ENCODE measurements at regions not wholly inside any gene's neighbourhood (a gene's known extent, or its start where the extent isn't known, plus 50 kb on each side); places are given as distances from the start of the nearest gene placed in this dataset.

DNA sequence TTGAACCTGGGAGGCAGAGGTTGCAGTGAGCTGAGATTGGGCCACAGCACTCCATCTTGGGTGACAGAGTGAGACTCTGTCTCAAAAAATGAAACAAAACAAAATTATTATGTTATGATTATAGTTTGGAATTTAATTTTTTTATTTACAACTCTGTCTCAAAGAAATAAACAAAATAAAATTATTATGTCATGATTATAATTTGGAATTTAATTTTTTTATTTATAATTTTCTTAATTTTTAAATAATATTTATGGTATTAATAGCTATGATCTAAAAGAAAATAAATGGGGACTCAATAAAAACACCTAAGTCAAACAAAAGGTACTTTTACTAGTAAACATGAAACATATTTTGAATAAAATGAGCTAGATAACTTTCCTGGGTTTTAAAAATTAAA lies 994.8 kb upstream of the GHITM start (continued):
- TF ChIP-seq, protein P1, sequence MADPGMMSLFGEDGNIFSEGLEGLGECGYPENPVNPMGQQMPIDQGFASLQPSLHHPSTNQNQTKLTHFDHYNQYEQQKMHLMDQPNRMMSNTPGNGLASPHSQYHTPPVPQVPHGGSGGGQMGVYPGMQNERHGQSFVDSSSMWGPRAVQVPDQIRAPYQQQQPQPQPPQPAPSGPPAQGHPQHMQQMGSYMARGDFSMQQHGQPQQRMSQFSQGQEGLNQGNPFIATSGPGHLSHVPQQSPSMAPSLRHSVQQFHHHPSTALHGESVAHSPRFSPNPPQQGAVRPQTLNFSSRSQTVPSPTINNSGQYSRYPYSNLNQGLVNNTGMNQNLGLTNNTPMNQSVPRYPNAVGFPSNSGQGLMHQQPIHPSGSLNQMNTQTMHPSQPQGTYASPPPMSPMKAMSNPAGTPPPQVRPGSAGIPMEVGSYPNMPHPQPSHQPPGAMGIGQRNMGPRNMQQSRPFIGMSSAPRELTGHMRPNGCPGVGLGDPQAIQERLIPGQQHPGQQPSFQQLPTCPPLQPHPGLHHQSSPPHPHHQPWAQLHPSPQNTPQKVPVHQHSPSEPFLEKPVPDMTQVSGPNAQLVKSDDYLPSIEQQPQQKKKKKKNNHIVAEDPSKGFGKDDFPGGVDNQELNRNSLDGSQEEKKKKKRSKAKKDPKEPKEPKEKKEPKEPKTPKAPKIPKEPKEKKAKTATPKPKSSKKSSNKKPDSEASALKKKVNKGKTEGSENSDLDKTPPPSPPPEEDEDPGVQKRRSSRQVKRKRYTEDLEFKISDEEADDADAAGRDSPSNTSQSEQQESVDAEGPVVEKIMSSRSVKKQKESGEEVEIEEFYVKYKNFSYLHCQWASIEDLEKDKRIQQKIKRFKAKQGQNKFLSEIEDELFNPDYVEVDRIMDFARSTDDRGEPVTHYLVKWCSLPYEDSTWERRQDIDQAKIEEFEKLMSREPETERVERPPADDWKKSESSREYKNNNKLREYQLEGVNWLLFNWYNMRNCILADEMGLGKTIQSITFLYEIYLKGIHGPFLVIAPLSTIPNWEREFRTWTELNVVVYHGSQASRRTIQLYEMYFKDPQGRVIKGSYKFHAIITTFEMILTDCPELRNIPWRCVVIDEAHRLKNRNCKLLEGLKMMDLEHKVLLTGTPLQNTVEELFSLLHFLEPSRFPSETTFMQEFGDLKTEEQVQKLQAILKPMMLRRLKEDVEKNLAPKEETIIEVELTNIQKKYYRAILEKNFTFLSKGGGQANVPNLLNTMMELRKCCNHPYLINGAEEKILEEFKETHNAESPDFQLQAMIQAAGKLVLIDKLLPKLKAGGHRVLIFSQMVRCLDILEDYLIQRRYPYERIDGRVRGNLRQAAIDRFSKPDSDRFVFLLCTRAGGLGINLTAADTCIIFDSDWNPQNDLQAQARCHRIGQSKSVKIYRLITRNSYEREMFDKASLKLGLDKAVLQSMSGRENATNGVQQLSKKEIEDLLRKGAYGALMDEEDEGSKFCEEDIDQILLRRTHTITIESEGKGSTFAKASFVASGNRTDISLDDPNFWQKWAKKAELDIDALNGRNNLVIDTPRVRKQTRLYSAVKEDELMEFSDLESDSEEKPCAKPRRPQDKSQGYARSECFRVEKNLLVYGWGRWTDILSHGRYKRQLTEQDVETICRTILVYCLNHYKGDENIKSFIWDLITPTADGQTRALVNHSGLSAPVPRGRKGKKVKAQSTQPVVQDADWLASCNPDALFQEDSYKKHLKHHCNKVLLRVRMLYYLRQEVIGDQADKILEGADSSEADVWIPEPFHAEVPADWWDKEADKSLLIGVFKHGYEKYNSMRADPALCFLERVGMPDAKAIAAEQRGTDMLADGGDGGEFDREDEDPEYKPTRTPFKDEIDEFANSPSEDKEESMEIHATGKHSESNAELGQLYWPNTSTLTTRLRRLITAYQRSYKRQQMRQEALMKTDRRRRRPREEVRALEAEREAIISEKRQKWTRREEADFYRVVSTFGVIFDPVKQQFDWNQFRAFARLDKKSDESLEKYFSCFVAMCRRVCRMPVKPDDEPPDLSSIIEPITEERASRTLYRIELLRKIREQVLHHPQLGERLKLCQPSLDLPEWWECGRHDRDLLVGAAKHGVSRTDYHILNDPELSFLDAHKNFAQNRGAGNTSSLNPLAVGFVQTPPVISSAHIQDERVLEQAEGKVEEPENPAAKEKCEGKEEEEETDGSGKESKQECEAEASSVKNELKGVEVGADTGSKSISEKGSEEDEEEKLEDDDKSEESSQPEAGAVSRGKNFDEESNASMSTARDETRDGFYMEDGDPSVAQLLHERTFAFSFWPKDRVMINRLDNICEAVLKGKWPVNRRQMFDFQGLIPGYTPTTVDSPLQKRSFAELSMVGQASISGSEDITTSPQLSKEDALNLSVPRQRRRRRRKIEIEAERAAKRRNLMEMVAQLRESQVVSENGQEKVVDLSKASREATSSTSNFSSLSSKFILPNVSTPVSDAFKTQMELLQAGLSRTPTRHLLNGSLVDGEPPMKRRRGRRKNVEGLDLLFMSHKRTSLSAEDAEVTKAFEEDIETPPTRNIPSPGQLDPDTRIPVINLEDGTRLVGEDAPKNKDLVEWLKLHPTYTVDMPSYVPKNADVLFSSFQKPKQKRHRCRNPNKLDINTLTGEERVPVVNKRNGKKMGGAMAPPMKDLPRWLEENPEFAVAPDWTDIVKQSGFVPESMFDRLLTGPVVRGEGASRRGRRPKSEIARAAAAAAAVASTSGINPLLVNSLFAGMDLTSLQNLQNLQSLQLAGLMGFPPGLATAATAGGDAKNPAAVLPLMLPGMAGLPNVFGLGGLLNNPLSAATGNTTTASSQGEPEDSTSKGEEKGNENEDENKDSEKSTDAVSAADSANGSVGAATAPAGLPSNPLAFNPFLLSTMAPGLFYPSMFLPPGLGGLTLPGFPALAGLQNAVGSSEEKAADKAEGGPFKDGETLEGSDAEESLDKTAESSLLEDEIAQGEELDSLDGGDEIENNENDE (IDR thresholded peaks at IDR 0.05; ENCODE audit: insufficient replicate concordance, low read length) = no peak
- TF ChIP-seq EP300 (IDR thresholded peaks at IDR 0.05; ENCODE audit: borderline replicate concordance in 1 of 2, low read depth in 2 of 2, low read length in 2 of 2) (no peak), PHF8 (conservative IDR thresholded peaks at IDR 0.05; ENCODE audit: low read depth, low read length) (no peak), KDM4A (IDR thresholded peaks at IDR 0.05; ENCODE audit: low read depth, low read length, severe bottlenecking) (no peak), SAP30 (IDR thresholded peaks at IDR 0.05; ENCODE audit: insufficient read depth, insufficient replicate concordance, low read length) (no peak)
- TF ChIP-seq, protein P2, sequence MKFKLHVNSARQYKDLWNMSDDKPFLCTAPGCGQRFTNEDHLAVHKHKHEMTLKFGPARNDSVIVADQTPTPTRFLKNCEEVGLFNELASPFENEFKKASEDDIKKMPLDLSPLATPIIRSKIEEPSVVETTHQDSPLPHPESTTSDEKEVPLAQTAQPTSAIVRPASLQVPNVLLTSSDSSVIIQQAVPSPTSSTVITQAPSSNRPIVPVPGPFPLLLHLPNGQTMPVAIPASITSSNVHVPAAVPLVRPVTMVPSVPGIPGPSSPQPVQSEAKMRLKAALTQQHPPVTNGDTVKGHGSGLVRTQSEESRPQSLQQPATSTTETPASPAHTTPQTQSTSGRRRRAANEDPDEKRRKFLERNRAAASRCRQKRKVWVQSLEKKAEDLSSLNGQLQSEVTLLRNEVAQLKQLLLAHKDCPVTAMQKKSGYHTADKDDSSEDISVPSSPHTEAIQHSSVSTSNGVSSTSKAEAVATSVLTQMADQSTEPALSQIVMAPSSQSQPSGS (IDR thresholded peaks at IDR 0.05; ENCODE audit: low read length) = no peak
